HS-27A (cell line): ENCODE measurements at regions not wholly inside any gene's neighbourhood (a gene's known extent, or its start where the extent isn't known, plus 50 kb on each side); places are given as distances from the start of the nearest gene placed in this dataset.
"Not testable (repeated sequence)": the region's sequence is repeated elsewhere in the genome, so short reads cannot be mapped to it uniquely, and the experiment has no call there.

Experiments used
- DNase-seq: peaks from one replicate; pipeline ENCODE4 v3.0.0-alpha.2; 2012; ENCODE audit warnings: low read depth, missing footprints

DNA sequence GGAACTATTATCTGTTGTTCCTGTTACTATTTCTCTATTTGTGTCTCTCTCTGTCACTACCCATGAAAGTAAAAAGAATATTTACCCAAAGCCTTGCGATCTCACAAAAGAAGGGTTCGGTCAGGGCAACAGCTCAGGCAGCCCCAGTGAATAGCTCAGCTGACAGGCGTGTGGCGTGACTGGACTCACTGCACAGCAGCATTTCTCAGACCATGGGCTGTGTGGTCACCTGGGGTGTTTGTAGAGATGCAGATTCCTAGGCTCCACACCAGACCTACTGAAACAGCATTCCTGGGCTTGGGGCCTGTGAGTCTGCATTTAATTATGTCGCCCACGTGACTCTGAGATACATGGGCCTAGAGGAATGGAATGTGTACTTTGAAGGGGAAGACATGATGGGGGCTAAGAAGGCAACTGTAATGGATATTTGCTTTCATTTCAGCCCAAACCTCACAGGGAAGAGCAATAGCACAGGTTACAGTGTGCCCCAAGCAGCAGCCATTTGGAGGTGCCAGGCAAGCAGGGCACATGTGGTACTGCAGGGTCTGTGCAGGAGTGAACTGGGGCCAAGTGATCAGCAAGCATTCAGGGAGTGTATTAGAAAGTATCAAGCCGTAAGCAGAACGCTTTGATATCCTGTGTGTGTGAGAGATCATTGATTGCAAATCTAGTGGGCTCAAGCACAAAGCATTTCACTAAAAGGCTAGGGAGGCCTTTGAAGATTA lies 90.4 kb upstream of the RBMS1 start:
- no peak for DNase-seq

GRCh38 chr2:160584972-160585494 lies 91.4 kb upstream of the RBMS1 start:
- DNase-seq = no peak

DNA sequence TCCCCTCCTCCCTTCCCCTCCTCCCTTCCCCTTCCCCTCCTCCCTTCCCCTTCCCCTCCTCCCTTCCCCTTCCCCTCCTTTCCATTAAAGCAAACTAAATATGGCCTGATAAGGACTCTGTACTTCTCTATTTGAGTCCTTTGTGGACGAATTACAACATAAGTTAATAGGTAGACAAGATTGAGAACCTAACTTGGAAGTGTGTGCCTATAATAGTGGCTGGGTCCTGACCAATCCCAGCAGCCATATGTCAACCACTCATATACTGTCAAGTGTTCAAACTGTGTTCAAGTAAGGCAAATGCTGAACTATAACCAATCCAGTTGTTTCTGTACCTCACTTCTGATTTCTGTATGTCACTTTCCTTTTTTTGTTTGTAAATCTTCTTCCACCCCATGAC lies 97.1 kb upstream of the RBMS1 start:
- no peak for DNase-seq

DNA sequence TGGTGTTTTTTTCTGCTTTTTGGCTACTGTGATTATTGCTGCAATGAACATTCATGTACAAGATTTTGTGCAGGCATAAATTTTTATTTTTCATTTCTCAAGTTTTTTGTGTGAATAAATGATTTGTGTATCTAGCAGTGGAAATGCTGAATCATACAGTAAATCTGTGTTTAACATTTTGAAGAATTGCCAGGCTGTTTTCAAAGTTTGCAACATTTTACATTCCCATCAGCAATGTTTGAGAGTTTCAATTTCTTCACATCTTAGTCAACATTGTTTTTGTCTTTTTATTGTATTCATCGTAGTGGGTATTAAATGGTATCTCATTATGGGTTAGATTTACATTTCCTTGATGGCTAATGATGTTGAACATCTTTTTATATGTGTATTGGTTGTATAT lies 98.8 kb upstream of the RBMS1 start:
- DNase-seq = no peak

GRCh38 chr2:160592993-160593392 lies 99.4 kb upstream of the RBMS1 start:
- DNase-seq = no peak

- DNase-seq = no peak
These were observed 102.8 kb upstream of the RBMS1 start for GRCh38 chr2:160596441-160596840.

GRCh38 chr2:160600437-160600836 lies 106.8 kb upstream of the RBMS1 start:
- not testable (repeated sequence) for DNase-seq

DNA sequence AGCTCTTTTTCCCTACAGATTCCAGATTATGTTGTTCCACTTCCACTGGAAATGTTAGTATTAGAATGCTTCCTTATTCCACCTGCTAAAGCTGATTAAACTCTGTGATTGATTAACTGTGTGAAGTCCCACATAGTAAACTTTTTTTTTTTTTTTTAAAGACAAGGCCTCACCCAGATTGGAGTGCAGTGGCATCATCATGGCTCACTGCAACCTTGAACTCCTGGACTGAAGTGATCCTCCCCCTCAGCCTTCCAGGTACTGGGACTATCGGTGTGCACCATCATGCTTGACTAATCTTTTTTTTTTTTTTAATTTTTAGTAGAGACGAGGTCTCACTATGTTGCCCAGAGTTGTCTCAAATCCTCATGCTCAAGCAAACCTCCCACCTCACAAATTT lies 108.5 kb upstream of the RBMS1 start:
- no peak for DNase-seq

GRCh38 chr2:160603771-160604510 lies 110.3 kb upstream of the RBMS1 start:
- no peak for DNase-seq

GRCh38 chr2:160606341-160606740 lies 112.7 kb upstream of the RBMS1 start:
- no peak for DNase-seq

GRCh38 chr2:160608599-160608998 lies 115.0 kb upstream of the RBMS1 start:
- no peak for DNase-seq

- DNase-seq = no peak
These were observed 115.7 kb upstream of the RBMS1 start for GRCh38 chr2:160609346-160609745.

DNA sequence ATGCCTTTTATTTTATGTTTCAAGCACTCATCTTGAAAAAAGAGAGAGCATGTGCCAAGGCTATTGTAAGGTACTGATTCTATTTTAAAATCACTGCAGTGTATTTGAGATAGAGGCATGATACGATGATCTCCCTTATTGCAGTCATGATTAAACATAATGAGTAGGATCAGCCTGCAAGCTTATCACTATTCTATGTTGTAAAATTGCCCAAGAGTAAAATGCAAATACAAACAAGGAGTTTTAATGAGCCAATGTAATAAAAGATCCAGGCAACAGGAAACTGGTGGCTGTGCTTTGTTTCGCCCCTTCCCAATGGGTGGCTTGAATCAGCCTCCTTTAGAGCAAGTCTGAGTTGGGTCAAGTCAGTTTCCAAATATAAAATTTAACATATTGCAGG lies 116.4 kb upstream of the RBMS1 start:
- DNase-seq = no peak

- no peak for DNase-seq
These were observed 118.8 kb upstream of the RBMS1 start for GRCh38 chr2:160612266-160612856.

DNA sequence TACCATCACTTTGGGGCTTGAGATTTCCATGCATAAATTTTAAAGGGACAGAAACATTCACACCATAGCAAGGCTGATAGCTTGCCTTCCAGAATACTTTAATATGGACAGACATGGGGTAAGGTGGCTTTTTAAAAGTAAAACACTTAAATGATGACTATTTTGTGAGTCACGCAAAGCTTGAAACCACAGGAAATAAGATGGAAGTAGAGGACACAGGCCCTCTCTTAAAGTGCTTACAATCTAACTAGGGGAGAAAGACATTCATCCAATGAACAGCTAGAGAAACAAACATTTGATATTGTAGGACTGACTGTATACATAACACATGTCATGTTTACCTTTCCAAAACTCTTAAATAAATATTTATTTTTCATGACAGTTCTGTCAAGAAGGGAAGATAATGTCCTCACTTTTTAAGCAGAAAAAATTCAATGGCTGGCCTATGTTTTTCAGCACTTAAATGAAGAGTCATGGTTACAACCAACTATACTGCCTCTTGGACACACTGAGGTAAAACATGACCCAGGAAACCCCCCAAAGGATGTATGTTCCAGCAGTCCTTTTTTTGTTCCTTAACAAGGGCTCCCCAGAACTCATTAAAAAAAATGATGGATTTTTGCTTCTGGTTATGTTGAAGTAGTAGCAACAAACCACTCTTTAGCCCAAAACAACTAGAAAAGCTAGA lies 120.0 kb upstream of the RBMS1 start:
- peak; percentile 36 for DNase-seq

DNA sequence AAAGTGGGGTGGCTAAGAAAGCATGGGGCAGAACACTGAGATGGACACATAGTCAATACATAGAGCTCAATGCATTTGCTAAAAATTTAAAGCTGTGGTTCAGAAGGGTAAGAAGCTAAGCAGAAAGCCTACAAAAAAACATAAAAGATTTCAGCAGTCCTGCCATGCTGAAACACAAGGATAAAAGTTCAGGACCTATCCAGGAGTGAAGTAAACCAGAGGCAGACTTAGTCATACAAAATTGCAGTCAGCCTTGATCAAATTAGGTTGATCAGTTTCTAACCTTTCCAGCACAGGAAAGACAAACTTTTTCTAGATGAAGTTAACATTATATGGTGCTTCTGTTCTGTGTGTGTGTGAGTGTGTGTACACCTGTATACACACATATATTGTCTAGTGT lies 120.8 kb upstream of the RBMS1 start:
- no peak for DNase-seq

DNA sequence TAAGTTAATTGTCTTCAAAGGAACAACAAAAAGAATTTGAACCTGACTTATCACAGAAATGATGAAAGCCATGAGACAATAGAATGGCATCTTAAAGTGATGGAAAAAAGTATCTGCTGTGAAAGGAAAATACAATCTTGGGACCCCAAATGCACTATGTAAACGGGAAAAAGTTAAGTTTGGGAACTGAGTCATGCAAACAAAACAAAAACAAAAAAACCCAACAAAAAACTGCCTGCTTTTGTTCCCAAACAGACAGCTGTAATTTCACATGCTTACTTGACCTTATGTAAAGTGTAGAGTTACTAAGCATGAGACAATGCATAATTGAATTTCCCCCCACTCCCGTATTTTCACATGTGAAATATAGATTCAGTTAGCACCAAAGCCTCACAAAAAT lies 122.1 kb upstream of the RBMS1 start:
- DNase-seq = no peak

GRCh38 chr2:160616149-160616548 lies 122.5 kb upstream of the RBMS1 start:
- DNase-seq = no peak

GRCh38 chr2:160621748-160622147 lies 128.1 kb upstream of the RBMS1 start:
- DNase-seq = no peak

DNA sequence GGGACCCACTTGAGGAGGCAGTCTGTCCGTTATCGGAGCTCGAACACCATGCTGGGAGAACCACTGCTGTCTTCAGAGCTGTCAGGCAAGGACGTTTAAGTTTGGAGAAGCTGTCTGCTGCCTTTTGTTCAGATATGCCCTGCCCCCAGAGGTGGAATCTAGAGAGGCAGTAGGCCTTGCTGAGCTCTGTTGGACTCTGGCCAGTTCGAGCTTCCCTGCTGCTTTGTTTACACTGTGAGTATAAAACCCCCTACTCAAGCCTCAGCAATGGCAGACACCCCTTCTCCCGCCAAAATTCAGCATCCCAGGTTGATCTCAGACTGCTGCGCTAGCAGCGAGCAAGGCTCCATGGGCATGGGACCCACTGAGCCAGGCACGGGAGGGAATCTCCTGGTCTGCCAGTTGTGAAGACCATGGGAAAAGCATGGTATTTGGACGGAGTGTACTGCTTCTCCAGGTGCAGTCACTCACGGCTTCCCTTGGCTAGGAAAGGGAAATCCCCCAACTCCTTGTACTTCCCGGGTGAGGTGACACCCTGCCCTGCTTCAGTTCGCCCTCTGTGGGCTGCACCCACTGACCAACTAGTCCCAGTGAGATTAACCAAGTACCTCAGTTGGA lies 134.5 kb upstream of the RBMS1 start:
- not testable (repeated sequence) for DNase-seq

DNA sequence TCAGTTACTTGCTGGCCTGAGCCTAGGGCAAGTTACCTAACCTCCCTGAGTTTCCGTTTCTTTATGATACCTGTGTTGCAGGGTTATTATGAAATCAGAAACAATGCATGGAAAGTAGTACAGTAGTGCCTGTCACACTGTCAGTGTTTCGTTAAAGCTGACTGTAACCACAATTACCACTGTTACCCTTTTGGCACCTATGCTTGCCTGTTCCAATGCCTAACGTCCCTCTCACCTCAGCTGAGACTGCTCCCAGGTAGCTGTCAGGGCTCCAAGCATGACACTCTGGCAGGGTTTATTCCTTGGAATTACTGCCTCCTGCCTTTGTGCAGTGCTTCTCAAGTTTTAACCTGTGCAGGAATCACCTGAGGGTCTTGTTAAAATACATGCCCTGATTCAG lies 135.2 kb upstream of the RBMS1 start:
- DNase-seq = no peak
